ENCODE measurements at regions not wholly inside any gene's neighbourhood (a gene's known extent, or its start where the extent isn't known, plus 50 kb on each side); places are given as distances from the start of the nearest gene placed in this dataset.

DNA sequence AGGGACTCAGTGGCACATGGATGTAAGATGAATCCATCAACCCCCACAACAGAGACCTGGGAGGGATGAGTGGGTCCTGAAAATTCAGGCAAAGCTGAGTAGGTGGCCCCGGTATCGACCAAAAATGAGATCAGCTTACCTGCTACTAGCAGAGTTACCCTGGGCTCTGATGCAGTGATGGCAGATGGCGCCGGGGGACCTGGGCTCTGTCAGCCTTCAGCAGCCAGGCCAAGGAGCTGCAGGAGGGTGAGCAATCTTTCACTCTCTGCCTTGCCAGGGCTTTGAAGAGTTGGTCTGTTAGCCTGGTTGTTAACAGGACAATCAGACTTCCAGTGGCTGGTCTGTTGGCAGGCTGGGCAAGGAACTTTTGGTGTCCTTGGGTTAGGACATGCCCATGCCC, 1054.8 kb downstream of the SI start:
- TF ChIP-seq POLR2A (IDR thresholded peaks at IDR 0.05): no peak
- TF ChIP-seq, protein P1, sequence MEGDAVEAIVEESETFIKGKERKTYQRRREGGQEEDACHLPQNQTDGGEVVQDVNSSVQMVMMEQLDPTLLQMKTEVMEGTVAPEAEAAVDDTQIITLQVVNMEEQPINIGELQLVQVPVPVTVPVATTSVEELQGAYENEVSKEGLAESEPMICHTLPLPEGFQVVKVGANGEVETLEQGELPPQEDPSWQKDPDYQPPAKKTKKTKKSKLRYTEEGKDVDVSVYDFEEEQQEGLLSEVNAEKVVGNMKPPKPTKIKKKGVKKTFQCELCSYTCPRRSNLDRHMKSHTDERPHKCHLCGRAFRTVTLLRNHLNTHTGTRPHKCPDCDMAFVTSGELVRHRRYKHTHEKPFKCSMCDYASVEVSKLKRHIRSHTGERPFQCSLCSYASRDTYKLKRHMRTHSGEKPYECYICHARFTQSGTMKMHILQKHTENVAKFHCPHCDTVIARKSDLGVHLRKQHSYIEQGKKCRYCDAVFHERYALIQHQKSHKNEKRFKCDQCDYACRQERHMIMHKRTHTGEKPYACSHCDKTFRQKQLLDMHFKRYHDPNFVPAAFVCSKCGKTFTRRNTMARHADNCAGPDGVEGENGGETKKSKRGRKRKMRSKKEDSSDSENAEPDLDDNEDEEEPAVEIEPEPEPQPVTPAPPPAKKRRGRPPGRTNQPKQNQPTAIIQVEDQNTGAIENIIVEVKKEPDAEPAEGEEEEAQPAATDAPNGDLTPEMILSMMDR (IDR thresholded peaks at IDR 0.05): no peak
